GM12865 (cell line): ENCODE measurements at regions not wholly inside any gene's neighbourhood (a gene's known extent, or its start where the extent isn't known, plus 50 kb on each side); places are given as distances from the start of the nearest gene placed in this dataset.
A peak's percentile ranks its signal among the peaks of the same experiment; 100 is the strongest.

Experiments used
- DNase-seq: peaks from one replicate; pipeline ENCODE4 v3.0.0; 2010; ENCODE audit warnings: low read depth
- H3K4me3 ChIP-seq: 2 replicates; pipeline ENCODE4 v1.5.1; 2011; ENCODE audit warnings: mild to moderate bottlenecking, low read depth, low read length, control low read depth
- TF ChIP-seq, protein P1 (sequence below): IDR thresholded peaks from 2 replicates; pipeline ENCODE4 v1.5.1; 2011; ENCODE audit warnings: low read length, control low read depth, low read depth, inconsistent platforms; ENCODE audit not compliant: insufficient read depth; ENCODE audit errors: missing control alignments

DNA sequence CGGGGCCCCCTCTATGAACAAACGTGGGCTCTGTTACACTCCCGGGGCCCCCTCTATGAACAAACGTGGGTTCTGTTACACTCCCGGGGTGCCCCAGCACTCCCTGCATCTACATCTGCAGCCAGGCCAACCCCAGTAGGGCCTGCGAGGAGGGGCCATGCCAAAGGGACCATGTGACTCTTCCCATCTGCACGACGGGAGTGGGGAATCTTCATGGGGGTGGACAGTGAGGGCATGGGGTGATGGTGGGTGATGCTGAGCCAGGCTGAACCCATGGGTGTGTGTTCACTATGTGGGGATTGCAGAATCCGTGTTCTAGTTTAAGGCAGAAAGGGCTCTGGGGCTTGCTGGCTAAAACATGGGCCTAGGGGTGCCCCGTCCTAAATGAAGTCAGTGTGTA is 69.9 kb upstream of the ARHGEF7 start:
- TF ChIP-seq, protein P1, sequence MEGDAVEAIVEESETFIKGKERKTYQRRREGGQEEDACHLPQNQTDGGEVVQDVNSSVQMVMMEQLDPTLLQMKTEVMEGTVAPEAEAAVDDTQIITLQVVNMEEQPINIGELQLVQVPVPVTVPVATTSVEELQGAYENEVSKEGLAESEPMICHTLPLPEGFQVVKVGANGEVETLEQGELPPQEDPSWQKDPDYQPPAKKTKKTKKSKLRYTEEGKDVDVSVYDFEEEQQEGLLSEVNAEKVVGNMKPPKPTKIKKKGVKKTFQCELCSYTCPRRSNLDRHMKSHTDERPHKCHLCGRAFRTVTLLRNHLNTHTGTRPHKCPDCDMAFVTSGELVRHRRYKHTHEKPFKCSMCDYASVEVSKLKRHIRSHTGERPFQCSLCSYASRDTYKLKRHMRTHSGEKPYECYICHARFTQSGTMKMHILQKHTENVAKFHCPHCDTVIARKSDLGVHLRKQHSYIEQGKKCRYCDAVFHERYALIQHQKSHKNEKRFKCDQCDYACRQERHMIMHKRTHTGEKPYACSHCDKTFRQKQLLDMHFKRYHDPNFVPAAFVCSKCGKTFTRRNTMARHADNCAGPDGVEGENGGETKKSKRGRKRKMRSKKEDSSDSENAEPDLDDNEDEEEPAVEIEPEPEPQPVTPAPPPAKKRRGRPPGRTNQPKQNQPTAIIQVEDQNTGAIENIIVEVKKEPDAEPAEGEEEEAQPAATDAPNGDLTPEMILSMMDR, result no peak
- DNase-seq, result no peak
- H3K4me3 ChIP-seq, result no peak overlapping the region

- TF ChIP-seq, protein P1, result no peak
- no peak for DNase-seq
- no peak overlapping the region for H3K4me3 ChIP-seq
Observed at GRCh38 chr13:111044087-111044830, 70.9 kb upstream of the ARHGEF7 start.

- H3K4me3 ChIP-seq, result no peak overlapping the region
- TF ChIP-seq, protein P1, result no peak
- peak; percentile 52 for DNase-seq
Observed at GRCh38 chr13:111043575-111043982, 71.5 kb upstream of the ARHGEF7 start.

DNA sequence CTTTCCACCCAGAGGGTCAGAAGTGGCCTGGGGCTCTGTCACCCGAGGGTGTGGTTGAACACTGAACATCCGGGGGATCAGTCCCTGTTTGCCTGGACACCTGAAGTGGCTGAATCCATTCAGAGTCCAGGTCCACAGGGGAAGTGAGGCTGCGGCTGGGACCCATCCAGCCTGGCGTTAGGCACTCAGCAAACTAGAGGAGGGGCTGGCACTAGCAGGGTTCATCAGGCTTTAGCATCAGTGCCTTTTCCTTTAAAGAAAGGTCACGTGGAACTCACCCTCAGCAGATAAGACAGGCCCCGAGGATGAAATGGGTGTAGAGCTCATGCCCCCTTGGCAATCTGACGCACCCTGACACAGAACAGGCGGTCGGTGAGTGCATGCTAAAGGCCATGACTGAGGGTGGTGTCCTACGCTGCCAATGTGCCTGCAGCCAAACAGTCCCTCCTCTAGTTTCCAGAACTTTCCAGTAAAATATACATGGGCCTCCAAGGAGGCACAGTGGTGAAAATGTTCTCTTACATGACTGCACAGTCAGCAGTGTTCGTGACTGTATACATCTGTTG is 72.4 kb upstream of the ARHGEF7 start:
- no peak overlapping the region for H3K4me3 ChIP-seq
- DNase-seq, result no peak
- TF ChIP-seq, protein P1, result no peak

- TF ChIP-seq, protein P1, result no peak
- no peak overlapping the region for H3K4me3 ChIP-seq
- no peak for DNase-seq
Observed at GRCh38 chr13:111040830-111041229, 74.3 kb upstream of the ARHGEF7 start.

DNA sequence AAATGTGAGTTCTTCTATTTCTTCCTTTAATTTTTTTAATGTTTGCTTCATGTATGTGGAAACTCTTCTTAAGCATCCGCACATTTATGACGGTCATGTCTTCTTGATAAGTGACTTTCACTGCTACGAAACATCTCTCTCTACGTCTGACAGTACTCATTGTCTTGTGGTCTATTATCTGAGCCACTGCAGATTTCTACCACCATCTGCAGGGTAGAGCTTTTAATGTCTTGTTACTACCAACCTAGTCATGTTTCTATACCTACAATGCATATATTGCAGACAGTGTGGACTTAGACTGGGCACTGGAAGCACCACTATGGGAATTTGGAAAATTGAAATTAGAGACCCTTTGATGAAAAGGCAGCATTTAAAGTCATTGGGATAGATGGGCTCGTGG is 75.4 kb upstream of the ARHGEF7 start:
- H3K4me3 ChIP-seq, result no peak overlapping the region
- no peak for DNase-seq

More for the DNA sequence above, 75.4 kb upstream of the ARHGEF7 start:
- TF ChIP-seq, protein P1, result no peak
